Posterior vena cava (tissue), 2 donors: ENCODE measurements at regions not wholly inside any gene's neighbourhood (a gene's known extent, or its start where the extent isn't known, plus 50 kb on each side); places are given as distances from the start of the nearest gene placed in this dataset.

Experiments
- DNase-seq: peaks from one replicate; pipeline ENCODE4 v3.0.0-alpha.2; 2020; ENCODE audit warnings: low spot score
- intact Hi-C, 2 donors: fragments of 100-400 bp; cut with DNase I; formaldehyde crosslinking; loops; one replicate each; pipeline versions ENCODE4 v1.14.1 to v1.14.2; 2022 to 2023
- donor health status: DM: yes; HTN: yes; CAD: no.
- donor health status: DM: yes; HTN: yes; CAD: no.

- intact Hi-C loops, result no loop called here
- no peak for DNase-seq
Observed at GRCh38 chr7:21125297-21125696, 302.6 kb upstream of the SP4 start.

GRCh38 chr7:21128062-21128817, 299.6 kb upstream of the SP4 start:
- intact Hi-C loops, result no loop called here
- DNase-seq, result no peak

- intact Hi-C loops, result no loop called here
- DNase-seq, result no peak
Observed at GRCh38 chr7:21131897-21132296, 296.0 kb upstream of the SP4 start.

- no peak for DNase-seq
Observed at GRCh38 chr7:21134631-21135030, 293.3 kb upstream of the SP4 start.

GRCh38 chr7:21135437-21135836, 292.4 kb upstream of the SP4 start:
- intact Hi-C loops, result no loop called here

More at GRCh38 chr7:21134631-21135030, 293.3 kb upstream of the SP4 start:
- intact Hi-C loops, result no loop called here

GRCh38 chr7:21137640-21138039, 290.2 kb upstream of the SP4 start:
- no peak for DNase-seq
- intact Hi-C loops, result no loop called here

More at GRCh38 chr7:21135437-21135836, 292.4 kb upstream of the SP4 start:
- no peak for DNase-seq

GRCh38 chr7:21140622-21141021, 287.3 kb upstream of the SP4 start:
- intact Hi-C loops, result no loop called here
- DNase-seq, result no peak

GRCh38 chr7:21141476-21141875, 286.4 kb upstream of the SP4 start:
- no peak for DNase-seq
- intact Hi-C loops, result no loop called here

GRCh38 chr7:21142081-21142480, 285.8 kb upstream of the SP4 start:
- intact Hi-C loops, result no loop called here
- no peak for DNase-seq

GRCh38 chr7:21146642-21147423, 281.1 kb upstream of the SP4 start:
- intact Hi-C loops, result no loop called here
- DNase-seq, result no peak

- intact Hi-C loops, result no loop called here
- no peak for DNase-seq
Observed at GRCh38 chr7:21149809-21150208, 278.1 kb upstream of the SP4 start.

GRCh38 chr7:21154614-21155013, 273.3 kb upstream of the SP4 start:
- intact Hi-C loops, result no loop called here
- DNase-seq, result no peak

- intact Hi-C loops, result no loop called here
- DNase-seq, result no peak
Observed at GRCh38 chr7:21159506-21159905, 268.4 kb upstream of the SP4 start.

- DNase-seq, result no peak
- intact Hi-C loops, result no loop called here
Observed at GRCh38 chr7:21160401-21160800, 267.5 kb upstream of the SP4 start.

- DNase-seq, result no peak
- intact Hi-C loops, result no loop called here
Observed at GRCh38 chr7:21167942-21168341, 259.9 kb upstream of the SP4 start.

- DNase-seq, result no peak
- intact Hi-C loops, result no loop called here
Observed at GRCh38 chr7:21169667-21170580, 258.0 kb upstream of the SP4 start.

GRCh38 chr7:21172800-21173199, 255.1 kb upstream of the SP4 start:
- intact Hi-C loops, result no loop called here
- DNase-seq, result no peak

- intact Hi-C loops, result no loop called here
- no peak for DNase-seq
Observed at GRCh38 chr7:21173436-21173835, 254.4 kb upstream of the SP4 start.

- no peak for DNase-seq
- intact Hi-C loops, result no loop called here
Observed at GRCh38 chr7:21175714-21176113, 252.2 kb upstream of the SP4 start.
